Fibroblast of skin of back (primary cell): ENCODE measurements at regions not wholly inside any gene's neighbourhood (a gene's known extent, or its start where the extent isn't known, plus 50 kb on each side); places are given as distances from the start of the nearest gene placed in this dataset.
A peak's percentile ranks its signal among the peaks of the same experiment; 100 is the strongest.

Experiments
- DNase-seq: peaks from one replicate; pipeline ENCODE4 v3.0.0-alpha.2; 2013

GRCh38 chr1:47705517-47706130 is 267.8 kb downstream of the FOXD2 start:
- DNase-seq: no peak

- no peak for DNase-seq
Observed at GRCh38 chr1:47707503-47707902, 269.7 kb downstream of the FOXD2 start.

DNA sequence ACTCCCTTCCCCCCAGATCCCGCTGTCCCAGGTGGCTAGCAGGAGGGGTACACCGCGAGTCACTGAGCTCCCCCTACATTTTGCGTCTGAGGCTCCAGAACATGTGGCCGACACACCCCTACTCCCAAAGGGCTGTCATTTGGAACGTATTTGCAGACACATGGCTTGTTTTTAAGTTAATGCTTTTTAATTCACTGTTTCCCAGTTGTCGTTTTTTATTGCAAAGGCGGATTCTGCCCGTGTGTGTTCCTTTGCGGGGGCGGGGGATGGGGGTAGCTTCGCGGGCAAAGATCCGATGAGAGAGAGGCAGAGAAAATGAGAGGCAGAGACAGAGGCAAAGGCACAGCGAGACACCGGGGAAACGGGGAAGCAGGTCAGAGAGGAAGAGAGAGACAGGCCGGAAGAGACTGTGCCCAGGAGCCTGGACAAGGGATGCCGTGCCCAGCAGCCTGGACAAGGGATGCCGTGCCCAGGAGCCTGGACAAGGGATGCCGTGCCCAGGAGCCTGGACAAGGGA is 270.2 kb downstream of the FOXD2 start:
- no peak for DNase-seq

DNA sequence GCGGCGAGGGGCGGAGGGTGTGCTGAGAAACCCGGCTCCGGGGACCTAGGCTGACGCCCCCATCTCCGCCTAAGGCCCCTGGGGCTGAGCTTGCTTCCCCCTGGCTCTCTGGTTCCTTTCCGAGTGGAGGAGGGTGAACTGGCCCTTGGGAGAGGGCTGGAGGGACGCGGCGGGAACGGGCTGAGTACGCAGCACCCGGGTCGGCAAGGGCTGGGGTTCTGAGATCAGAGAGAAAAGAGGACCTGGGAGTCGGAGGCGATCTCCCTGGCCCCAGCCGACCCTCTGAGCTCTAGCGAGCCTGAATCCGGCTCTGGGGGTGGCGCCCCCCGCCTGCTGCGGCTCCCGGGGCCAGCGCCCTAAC is 270.8 kb downstream of the FOXD2 start:
- DNase-seq: no peak

DNA sequence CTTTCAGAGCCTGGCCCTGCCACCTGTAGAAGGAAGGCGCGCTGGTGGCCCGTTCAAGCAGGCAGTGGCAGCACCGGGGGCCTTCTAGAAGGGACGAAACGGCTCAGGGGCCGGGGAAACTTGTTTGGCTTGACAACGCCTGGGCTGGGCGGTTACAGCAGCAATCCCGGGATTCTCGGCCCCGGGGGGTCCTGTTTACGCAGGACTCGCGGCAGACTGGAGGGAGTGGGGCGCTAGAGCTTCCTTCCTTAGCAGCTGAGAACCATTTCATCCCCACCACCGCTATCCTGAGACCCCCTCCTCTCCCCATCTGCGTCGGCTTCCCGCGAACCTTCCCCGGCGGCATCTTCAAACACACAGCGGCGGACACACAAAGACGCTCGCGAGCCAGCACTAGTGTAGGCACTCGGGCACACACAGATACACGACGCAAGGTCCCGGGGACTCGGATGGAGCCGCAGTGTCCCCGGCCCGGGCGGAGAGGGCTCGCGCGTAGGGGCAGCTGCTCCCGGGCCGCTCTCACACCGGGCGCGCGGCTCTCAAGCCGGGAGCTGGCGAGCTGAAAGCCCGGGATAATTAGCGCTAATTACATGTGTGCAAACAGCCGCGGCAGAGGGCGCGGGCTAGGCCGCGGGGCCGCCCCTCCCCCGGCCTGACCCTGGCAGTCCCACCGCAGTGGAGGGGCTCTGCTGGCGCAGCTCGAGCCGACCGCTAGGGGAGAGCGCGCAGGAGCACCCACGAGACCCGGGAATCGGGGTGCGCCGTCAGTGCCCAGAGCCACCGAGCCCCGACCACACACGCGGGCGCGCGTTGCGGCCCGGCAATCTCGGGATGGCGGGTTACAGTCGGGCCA is 271.4 kb downstream of the FOXD2 start:
- peak; percentile 73 for DNase-seq

GRCh38 chr1:47709872-47710231 is 272.0 kb downstream of the FOXD2 start:
- no peak for DNase-seq

GRCh38 chr1:47710329-47711071 is 272.7 kb downstream of the FOXD2 start:
- DNase-seq: peak; percentile 44
